ENCODE measurements at regions not wholly inside any gene's neighbourhood (a gene's known extent, or its start where the extent isn't known, plus 50 kb on each side); places are given as distances from the start of the nearest gene placed in this dataset.
"Not testable (repeated sequence)": the region's sequence is repeated elsewhere in the genome, so short reads cannot be mapped to it uniquely, and the experiment has no call there.

GRCh38 chr2:234898534-234899053 lies 53.2 kb upstream of the SH3BP4 start:
- no peak for DNase-seq (ENCODE audit: extremely low read depth in 1 of 2, low read depth in 1 of 2)

GRCh38 chr2:234888442-234888841 lies 63.4 kb upstream of the SH3BP4 start:
- DNase-seq (ENCODE audit: extremely low read depth in 1 of 2, low read depth in 1 of 2): not testable (repeated sequence)

- DNase-seq (ENCODE audit: extremely low read depth in 1 of 2, low read depth in 1 of 2): no peak
Observed at GRCh38 chr2:234887195-234887594, 64.6 kb upstream of the SH3BP4 start.

GRCh38 chr2:234885886-234886285 lies 65.9 kb upstream of the SH3BP4 start:
- no peak for DNase-seq (ENCODE audit: extremely low read depth in 1 of 2, low read depth in 1 of 2)

- no peak for DNase-seq (ENCODE audit: extremely low read depth in 1 of 2, low read depth in 1 of 2)
Observed at GRCh38 chr2:234885118-234885517, 66.7 kb upstream of the SH3BP4 start.

GRCh38 chr2:234884591-234884990 lies 67.2 kb upstream of the SH3BP4 start:
- DNase-seq (ENCODE audit: extremely low read depth in 1 of 2, low read depth in 1 of 2): no peak

- peak; percentile 10 to 55 for DNase-seq (ENCODE audit: extremely low read depth in 1 of 2, low read depth in 1 of 2)
Observed at GRCh38 chr2:234881413-234882241, 70.2 kb upstream of the SH3BP4 start.

GRCh38 chr2:234880551-234881211 lies 71.1 kb upstream of the SH3BP4 start:
- peak in 1 of 2 donors; percentile 33 for DNase-seq (ENCODE audit: extremely low read depth in 1 of 2, low read depth in 1 of 2)

- DNase-seq (ENCODE audit: extremely low read depth in 1 of 2, low read depth in 1 of 2): no peak
Observed at GRCh38 chr2:234879671-234880455, 72.0 kb upstream of the SH3BP4 start.

GRCh38 chr2:234876621-234877020 lies 75.2 kb upstream of the SH3BP4 start:
- not testable (repeated sequence) for DNase-seq (ENCODE audit: extremely low read depth in 1 of 2, low read depth in 1 of 2)

- no peak for DNase-seq (ENCODE audit: extremely low read depth in 1 of 2, low read depth in 1 of 2)
Observed at GRCh38 chr2:234874347-234875046, 77.3 kb upstream of the SH3BP4 start.

- no peak for DNase-seq (ENCODE audit: extremely low read depth in 1 of 2, low read depth in 1 of 2)
Observed at GRCh38 chr2:234873828-234874173, 78.0 kb upstream of the SH3BP4 start.

GRCh38 chr2:234873103-234873827 lies 78.6 kb upstream of the SH3BP4 start:
- no peak for DNase-seq (ENCODE audit: extremely low read depth in 1 of 2, low read depth in 1 of 2)

GRCh38 chr2:234869969-234870368 lies 81.8 kb upstream of the SH3BP4 start:
- DNase-seq (ENCODE audit: extremely low read depth in 1 of 2, low read depth in 1 of 2): no peak

- DNase-seq (ENCODE audit: extremely low read depth in 1 of 2, low read depth in 1 of 2): no peak
Observed at GRCh38 chr2:234869164-234869563, 82.7 kb upstream of the SH3BP4 start.

- DNase-seq (ENCODE audit: extremely low read depth in 1 of 2, low read depth in 1 of 2): no peak
Observed at GRCh38 chr2:234867882-234868285, 83.9 kb upstream of the SH3BP4 start.

GRCh38 chr2:234865586-234865985 lies 86.2 kb upstream of the SH3BP4 start:
- no peak for DNase-seq (ENCODE audit: extremely low read depth in 1 of 2, low read depth in 1 of 2)

GRCh38 chr2:234865040-234865439 lies 86.8 kb upstream of the SH3BP4 start:
- DNase-seq (ENCODE audit: extremely low read depth in 1 of 2, low read depth in 1 of 2): no peak

- DNase-seq (ENCODE audit: extremely low read depth in 1 of 2, low read depth in 1 of 2): no peak
Observed at GRCh38 chr2:234864506-234864905, 87.3 kb upstream of the SH3BP4 start.

All from stimulated activated CD8-positive, alpha-beta memory T cell treated with anti-CD3 and anti-CD28 coated beads, Interleukin-7, amount 100 ng/mL, for 48 hours (primary cell).